PC-9 (cell line): ENCODE measurements at regions not wholly inside any gene's neighbourhood (a gene's known extent, or its start where the extent isn't known, plus 50 kb on each side); places are given as distances from the start of the nearest gene placed in this dataset.
"Not testable (repeated sequence)": the region's sequence is repeated elsewhere in the genome, so short reads cannot be mapped to it uniquely, and the experiment has no call there.

Experiments
- CTCF ChIP-seq: fragments of 200-600 bp; sonication (generic); conservative IDR thresholded peaks from 2 replicates; pipeline ENCODE4 v1.6.1; 2017; ENCODE audit warnings: mixed run types, antibody characterized with exemption, mild to moderate bottlenecking, moderate library complexity
- EZH2 ChIP-seq: fragments of 200-600 bp; sonication (generic); IDR thresholded peaks from 2 replicates; pipeline ENCODE4 v1.8.0; 2017; ENCODE audit warnings: antibody characterized with exemption, low read depth

GRCh38 chr14:106006043-106006442 is 479.7 kb downstream of the TMEM121 start:
- TF ChIP-seq CTCF = peak; percentile 62
- TF ChIP-seq EZH2 = not testable (repeated sequence)
